ENCODE measurements at regions not wholly inside any gene's neighbourhood (a gene's known extent, or its start where the extent isn't known, plus 50 kb on each side); places are given as distances from the start of the nearest gene placed in this dataset.
A peak's percentile ranks its signal among the peaks of the same experiment; 100 is the strongest.

DNA sequence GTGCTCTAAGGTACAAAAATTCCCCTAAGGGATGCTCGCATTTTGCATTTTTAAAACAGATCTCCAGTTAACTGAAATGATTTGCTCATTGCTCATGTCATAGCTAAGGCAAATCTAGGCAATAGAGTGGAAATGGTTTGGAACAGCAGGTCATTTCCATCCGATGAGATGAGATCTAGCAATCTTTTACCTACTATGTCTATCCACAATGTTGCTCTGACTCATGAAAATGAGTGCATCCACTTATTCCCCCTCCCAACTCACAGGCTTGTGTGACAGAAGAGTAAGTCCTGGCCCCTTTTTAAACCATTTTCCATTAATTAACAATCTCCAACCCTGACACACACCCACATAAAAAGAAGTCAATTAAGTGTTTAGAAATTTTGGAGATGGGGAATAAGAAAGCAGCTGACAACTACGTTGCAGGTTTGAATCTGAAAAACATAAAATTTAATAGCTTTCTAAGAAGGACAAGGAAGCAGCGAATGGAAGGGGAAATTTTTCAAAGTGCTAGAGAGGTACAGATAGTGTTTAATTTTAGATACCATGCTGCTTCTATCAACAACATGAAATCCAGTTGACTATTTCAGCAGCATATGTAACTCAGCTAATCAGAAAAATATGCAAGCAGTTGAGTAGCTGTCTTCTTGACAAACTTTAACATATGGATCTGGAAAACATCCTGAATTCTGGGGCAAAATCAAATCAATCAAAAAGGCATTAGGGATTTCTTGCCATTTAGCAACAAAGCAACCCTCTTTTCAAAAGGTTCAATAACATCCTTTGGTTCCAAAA, 112.0 kb downstream of the TMCO5A start:
- DNase-seq: no peak

DNA sequence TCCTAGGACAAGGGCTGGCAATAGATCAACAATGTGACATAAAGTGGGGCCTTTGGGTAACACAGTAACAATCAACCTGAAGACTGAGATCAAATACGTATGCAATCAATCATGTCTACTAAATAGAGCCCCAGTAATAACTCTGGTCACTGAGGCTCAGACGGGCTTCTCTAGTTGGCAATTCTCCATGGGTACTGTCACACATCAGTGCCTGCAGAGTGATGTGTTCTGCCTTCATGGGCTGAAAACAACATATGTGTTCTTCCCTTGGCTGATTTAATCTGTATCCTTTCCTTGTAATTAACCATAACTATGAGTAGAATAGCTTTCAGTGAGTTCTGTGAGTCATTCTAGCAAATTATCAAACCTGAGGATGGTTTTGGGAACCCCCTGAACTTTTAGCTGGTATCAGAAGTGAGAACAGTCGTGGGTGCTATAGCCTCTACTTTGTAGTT, 113.6 kb downstream of the TMCO5A start:
- DNase-seq: no peak

DNA sequence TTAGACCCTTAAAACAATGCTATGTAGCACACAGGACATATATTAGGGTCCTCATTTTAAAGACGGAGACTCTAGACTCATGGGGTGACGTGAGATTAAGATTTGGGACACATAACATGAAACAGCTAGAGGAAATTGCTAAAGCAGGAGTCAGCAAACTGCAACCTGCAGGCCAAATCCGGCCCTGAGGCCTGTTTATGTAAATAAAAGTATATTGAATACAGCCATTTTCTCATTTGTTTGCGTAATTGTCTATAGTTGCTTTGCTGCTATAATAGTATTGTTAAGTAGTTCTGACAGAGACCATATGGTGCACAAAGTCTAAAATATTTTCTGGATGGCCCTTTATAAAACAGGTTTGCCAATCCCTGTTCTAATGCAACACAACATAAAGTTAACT, 115.5 kb downstream of the TMCO5A start:
- DNase-seq: no peak

DNA sequence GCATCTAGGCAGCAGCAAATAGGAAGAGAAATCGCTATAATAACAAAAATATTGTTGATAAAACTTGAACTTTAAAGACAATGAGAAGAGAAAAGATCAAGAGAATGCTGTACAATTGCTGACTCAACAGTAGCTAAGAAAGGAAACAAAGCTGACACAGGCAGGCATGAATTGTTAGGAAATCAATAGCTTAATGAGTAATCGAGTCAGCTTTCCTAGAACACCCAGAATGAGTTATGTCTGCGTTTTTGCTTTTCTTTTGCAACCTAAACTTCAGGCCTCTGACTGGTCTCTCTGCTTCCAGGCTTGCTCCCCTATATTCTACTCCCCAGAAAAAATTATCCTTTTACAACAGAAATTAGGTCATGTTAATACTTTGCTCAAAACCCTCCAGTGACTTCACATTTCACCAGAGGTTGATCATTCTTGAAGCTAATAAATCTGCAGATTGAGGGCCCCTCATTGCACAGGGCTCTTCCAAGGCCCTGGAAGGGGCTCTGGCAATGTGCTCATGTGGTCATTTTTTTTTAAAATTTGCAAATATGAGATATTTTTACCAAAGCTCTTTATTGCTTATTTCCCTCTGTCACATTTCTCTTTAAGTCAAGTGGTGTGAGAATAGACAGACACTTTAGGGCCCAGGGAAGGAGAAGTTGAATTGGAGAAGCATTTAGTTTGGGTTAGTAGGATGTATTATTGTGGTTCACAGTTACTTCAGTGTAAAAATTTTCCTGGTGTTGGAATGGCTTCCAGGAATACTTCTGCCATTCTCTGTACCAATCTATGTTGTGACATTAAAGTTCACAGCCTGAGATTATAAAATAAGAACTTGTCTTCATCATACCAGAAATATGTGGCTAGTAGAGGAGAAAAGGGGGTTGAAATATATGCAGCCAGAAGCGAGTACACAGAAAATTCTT, 116.3 kb downstream of the TMCO5A start:
- no peak for DNase-seq

DNA sequence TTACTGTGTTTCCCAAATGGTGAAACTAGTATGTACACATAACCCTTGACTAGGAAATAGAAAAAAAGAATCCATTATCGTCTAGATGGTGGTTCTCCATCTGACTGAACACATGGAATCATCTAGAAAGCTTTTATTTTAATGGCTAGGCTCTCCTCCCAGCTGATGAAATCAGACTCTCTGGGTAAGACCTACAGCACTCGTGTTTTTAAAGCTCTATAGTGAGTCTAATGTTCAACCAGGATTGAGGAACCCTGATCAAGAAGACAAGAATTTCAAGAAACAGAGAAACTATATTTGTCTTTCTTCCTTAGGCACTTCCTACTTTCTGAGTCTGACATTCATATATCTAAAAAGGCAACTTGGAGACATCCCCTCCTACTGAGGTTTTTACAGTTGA, 118.8 kb downstream of the TMCO5A start:
- no peak for DNase-seq

DNA sequence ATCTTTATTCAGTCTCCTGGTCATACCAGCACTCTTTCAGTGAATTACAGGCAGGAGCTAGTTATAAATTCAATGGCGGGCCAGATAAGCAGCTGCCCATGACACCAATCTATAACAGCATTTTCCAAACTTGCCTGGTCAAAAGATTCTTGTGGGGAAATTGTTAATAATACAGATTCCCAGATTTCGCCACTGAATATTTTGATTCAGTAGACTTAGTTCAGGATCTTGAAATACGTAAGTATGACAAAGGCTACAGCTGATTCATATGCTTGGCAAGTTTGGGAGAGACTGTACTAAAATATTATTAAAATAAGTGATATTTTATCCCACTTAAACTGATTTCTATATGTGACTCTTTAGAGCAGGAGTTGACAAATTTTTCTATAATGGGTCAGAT, 119.3 kb downstream of the TMCO5A start:
- no peak for DNase-seq

DNA sequence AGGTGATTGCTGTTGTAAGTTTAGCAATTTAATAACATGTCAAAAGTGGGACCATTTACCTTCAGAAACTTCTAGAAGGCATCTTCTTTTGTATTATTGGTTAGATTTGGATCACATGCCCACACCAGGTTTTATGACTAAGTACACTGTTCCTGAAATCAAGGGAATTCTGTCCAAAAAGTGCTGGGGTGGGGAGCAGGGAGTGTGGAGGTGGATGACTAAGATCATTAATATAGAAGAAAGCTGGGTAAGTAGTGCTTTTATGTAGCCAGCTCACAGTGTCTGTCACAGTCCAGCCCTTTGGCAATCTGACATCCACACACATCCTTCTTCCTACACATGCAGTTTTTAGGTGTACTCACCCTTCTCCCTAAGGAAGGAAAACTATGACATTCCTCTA, 120.0 kb downstream of the TMCO5A start:
- DNase-seq: no peak

DNA sequence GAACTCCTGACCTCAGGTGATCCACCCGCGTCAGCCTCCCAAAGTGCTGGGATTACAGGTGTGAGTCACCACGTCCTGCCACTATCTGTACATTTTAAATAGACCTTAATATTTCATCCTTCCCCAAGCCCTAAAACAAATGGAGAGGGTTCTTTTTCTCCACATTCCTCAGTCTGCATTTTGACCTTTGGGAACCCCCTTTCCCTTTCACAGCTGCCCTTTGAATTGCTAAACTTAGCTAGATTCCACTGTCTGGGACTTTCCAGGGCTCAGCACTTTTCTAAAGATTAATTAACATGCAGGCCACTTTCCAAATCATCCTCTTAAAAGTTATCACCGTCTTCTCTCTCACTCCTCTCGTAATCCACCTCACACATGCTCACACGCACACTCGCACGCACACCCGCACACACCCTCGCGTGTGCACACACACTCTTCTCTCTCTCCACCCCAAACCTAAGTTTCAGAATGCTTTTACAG, 124.2 kb downstream of the TMCO5A start:
- DNase-seq: no peak

DNA sequence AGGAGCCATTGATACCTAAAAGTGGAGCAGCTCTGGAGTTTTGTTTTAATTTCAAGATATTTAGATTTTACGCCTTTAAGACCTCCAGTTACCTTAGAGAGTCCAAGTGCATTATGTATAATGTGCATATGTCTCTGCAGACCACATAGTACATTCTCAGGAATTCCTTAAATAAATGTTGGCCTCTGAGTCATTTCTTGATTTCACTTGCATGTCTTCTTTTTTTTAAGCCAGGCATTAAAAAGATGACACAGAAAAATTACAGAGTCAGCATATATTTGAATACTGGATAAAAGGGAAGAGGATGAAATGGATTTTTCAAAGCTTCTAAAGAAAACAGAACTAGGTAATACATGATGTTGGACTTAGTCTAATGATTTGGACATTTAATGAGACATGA, 125.2 kb downstream of the TMCO5A start:
- no peak for DNase-seq

DNA sequence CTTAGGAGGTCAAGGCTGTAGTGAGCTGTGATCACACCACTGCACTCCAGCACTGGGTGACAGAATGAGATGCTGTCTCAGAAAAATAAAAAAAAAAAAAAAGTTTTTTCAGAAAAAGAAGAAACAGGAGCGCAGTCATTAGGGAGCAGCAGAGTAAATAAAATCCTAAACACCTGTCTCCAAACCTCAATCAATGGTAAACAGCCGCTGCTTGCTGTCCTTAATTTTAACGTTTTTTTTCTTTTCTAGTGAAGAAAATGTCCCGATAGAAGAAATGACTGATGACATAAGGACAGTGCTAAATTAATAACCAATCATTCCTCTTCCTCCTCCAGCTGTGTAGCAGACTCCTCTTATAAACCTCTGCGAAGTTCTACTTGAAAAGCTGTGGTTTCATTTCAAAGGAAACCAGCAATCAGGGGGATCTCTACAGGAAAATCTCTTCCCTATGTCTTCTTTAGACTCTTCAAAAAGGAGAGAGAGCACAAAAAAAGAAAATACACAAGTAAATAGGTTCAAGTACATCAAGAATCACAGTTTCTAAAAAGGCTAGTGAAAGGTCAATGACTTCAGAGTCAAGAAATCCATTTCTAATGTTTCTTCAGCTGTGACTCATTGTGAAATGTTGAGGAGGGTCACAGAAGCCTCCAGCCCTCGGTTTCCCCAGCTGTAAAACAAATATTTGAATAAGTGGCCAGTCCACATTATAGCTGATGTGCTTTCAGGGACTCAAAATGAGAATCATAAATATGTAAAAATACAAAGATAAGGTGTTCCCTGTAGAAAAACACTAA, 127.6 kb downstream of the TMCO5A start:
- DNase-seq: no peak

DNA sequence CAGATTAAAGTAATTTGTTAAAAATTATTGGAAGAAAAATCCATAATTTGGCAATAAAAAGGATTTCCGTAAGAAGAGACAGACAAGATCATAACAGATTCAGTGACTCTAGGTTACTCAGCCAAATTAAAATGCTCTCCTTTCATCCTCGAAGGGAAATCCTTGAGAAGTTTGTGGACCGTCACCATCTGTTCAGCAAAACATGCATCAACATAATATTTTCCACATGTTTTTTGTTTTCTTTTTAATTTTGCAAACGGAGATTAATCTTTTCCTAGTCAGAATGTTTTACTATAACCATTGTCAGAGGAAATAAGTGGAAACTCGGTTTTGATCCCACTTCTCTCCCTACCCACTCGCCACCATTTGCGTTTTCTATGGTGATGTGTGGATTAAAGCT, 128.3 kb downstream of the TMCO5A start:
- DNase-seq: no peak

DNA sequence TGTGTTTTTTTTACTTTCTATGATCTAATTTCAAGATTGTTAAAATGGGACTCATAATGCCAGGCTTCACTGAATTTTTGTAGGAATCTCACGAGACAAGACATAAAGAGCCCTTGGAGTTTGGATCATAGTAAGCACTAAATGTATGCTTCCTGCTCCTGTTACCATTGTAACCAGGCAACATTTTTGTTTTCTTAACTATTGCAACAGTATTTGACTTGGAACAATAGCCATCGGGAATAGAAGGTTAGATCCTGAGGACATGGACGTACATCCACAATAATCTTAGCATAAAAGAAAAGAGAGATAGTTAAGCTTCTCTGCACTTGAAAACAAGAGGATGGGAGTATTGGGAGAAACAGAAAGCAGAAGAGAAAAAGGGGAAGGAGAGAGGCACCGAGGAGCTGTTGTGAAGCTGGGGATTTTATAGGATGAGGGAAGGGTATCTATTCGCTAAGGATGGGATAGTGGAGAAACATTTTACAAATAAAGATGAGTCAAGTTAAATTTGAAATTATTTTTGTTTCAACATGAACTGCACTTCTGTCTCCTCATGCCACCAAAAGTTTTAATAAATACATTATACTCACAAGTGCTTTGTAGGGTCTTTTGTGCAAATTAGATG, 131.4 kb downstream of the TMCO5A start:
- no peak for DNase-seq

DNA sequence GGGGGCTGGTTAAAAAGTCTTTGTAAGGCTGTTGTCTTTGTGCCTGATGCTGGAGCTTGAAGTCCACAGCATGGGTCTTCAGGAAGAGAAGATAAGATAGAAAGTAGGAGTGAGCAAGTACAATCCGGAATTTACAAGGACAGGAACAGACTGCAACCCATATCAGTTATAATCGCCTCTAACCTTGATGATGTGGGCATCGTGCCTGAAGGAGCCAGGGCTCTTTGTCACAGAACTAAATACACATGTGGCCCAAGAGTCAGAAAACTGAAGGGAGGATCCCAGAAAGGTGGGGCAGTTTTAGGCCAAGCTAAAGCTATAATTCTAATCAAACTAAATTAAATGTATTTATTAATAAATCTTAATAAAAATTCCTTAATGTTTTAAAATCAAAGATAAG, 132.2 kb downstream of the TMCO5A start:
- no peak for DNase-seq

DNA sequence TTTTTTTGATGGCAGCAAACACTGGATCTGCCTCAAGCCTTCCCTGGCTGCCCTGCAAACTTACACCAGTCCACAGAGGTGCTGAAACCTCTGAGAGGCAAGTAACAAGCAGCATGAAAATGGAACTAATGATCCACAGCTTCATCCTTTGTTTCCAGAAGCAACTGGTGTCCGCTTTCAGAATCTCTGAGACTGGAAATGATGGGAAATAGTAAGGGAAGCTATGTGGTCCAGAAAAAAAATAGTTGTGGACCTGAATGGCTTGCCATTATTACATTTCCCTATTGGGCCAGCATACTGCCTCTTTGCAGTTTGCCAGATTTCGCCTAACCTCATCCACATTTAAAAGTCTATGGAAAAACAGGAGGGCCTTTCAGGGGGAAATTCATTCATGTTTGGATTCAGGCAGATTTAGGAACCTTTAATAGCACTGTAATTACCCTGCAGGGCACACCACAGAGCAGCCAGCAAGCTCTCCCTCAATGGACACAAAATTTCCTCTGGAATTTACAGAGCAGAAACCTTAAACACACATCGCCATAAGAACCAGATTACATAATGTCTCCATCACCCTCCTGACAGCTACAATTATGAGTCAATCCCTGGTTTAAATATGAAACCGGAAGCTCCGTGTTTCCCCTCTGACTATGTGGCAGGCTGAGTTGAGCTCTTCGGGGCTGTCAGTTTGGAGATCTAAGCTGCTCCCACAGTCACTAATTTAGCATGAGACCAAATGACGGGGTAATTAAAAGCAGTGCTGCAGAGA, 134.4 kb downstream of the TMCO5A start:
- no peak for DNase-seq

DNA sequence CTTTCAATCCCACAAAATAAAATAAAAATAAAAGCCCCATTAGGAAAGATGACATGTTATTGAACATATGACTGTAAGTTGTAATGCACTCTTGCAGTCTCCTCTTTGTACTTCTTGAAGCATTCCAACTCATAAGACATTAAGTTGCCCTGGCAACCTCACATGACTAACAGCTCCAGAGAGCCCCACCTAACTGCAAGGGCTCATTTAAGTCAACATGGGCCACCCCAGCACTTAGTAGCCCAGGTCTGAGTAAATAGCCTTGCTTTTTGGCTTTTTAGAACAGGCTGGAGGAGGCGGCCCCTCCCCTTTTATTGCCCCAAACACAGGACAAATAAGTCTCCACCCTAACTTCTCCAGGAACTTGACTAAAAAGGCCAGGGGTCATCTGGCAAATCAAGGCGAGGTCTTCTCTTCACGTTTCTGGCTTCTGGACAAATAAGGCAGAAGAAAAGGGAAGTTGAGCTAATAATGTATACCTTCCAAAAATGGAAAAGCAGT, 135.1 kb downstream of the TMCO5A start:
- no peak for DNase-seq

DNA sequence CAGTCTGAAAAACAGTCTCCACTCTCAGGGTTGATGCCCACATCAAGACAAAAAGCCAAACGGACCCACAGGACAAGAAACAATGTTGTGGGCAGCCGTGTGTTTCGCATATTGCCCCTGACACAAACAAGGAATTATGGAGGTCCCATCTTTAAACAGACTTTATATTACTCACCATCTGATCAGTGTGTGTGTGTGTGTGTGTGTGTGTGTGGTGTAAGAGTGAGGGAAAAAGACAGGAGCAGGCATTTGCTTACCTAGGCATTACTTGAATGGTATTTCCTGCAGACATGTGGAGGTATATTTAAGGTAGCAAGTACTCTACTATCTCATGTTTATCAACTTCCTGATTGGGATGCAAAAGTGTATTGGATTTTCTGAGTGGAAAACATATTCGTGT, 136.3 kb downstream of the TMCO5A start:
- DNase-seq: no peak

DNA sequence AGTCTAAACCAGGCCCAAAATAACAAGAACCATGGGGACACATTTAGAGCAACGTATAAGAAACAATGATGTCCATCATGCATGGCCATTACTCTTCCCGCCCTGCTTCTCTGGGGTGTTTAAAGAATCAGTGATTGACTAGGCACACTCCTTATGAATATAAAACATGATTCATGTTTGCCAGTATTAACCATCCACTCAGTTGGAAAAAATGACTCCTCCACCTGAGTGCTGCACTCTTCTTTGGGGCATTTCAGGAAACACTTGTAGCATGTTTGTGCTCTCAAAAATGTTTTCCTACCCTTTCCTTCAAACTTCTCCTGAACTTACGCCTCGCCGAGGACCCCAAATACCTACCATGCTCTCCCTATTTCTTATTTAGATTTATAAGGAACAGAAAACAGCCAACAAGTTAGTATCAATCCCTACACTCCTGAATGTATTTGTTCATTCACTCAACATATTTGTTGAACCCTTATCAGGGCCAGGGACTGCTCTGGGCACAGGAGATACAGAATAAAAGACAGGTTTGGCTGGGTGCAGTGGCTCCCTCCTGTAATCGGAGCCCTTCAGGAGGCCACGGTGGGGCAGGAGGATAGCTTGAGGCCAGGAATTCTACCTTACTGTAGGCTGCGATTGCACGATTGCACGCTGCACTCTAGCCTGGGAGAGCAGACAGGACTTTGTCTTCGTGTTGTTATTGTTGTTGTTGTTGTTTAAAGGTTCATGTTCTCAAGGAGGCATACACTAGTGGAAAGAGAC, 137.0 kb downstream of the TMCO5A start:
- no peak for DNase-seq

DNA sequence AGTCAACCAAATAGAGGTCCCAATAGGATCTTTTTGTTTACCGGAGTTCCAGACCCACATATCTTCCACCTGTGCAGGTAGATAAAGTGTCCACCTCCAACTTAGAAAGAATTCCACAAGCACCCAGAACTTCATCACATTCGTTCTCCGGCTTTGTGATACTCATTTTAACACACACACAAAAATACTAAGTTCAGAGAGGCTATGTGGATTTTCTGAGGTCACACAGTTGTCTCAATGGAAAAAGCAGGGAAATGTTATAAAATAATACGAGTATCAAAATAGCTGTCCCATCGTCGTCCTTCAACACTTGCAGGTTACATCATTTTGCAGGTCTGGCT, 137.5 kb downstream of the TMCO5A start:
- no peak for DNase-seq

DNA sequence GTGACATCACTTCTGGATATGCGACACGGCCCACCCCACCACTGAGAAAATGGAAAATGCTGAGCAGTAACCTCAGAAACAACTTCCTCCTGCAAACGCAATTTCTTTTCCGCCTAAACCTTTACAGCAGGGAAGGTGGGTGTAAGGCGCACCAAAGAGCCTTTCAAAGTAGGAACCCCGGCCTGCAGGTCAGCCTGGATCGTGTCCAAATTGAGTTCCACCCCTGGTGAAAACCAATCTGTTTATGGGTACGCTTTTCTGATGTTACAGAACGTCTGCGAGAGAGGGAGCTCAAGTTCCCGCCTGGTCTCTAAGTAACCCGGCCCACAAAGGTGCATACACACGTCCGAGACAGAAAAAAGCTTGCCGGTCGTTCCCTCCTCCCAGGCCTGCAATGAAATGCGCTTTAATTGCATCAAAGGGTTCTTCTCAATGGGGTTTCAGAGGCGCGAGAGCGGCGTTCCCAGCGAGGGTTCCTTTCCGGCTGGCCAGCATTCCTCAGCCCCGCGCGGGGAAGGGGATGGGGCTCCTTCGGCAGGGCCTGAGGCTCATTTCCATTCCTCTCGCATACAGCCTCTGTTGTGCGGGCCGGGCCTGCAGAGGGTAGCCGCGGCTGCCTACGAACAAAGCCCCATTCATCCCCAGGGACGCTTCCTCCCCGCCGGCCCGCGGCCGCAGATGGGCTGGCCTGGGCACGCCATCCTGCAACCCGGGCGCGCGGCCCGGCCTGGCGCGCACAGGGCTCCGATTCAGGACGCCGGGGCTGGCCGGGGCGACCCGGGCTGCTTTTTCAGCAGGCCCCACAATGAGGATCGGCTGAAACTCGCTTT, 138.1 kb downstream of the TMCO5A start:
- peak; percentile 57 for DNase-seq

All from activated CD8-positive, alpha-beta memory T cell treated with anti-CD3 and anti-CD28 coated beads, Interleukin-2, amount 50 U/mL, for 48 hours (primary cell).